GM23338 (cell line): ENCODE measurements at regions not wholly inside any gene's neighbourhood (a gene's known extent, or its start where the extent isn't known, plus 50 kb on each side); places are given as distances from the start of the nearest gene placed in this dataset.

Source experiments
- ATAC-seq: fragments of 200-7000 bp; cut with Tn5 transposase; 3 replicates; pipeline ENCODE4 v1.9.1; 2020
- DNase-seq: peaks from one replicate; pipeline ENCODE4 v3.0.0-alpha.2; 2015; ENCODE audit warnings: low spot score
- H2AFZ ChIP-seq: fragments of 200-600 bp; sonication (generic); 2 replicates; pipeline ENCODE4 v1.8.0; 2016; ENCODE audit warnings: antibody characterized with exemption, mild to moderate bottlenecking, moderate library complexity
- H3F3A ChIP-seq: fragments of 200-600 bp; sonication (generic); replicated peaks from 2 replicates; pipeline ENCODE4 v1.8.0; 2017; ENCODE audit warnings: antibody characterized with exemption, mixed run types, low read depth
- H3K27ac ChIP-seq: fragments of 200-600 bp; sonication (generic); 2 replicates; pipeline ENCODE4 v1.6.1; 2016; ENCODE audit warnings: low read depth
- H3K27me3 ChIP-seq: fragments of 200-600 bp; sonication (generic); 2 replicates; pipeline ENCODE4 v1.8.0; 2016; ENCODE audit warnings: mild to moderate bottlenecking, mixed run types, moderate library complexity; ENCODE audit not compliant: insufficient read depth
- H3K36me3 ChIP-seq: fragments of 200-600 bp; sonication (generic); 2 replicates; pipeline ENCODE4 v1.8.0; 2016; ENCODE audit warnings: mild to moderate bottlenecking; ENCODE audit not compliant: insufficient read depth
- H3K4me1 ChIP-seq: fragments of 200-600 bp; sonication (generic); 2 replicates; pipeline ENCODE4 v1.8.0; 2016; ENCODE audit warnings: mild to moderate bottlenecking, moderate library complexity; ENCODE audit not compliant: insufficient read depth
- H3K4me2 ChIP-seq: fragments of 200-600 bp; sonication (generic); 2 replicates; pipeline ENCODE4 v1.7.1; 2017; ENCODE audit warnings: mixed run types
- H3K4me3 ChIP-seq: fragments of 200-600 bp; sonication (generic); 2 replicates; pipeline ENCODE4 v1.6.1; 2016; ENCODE audit warnings: mixed run types
- H3K79me2 ChIP-seq: fragments of 200-600 bp; sonication (generic); replicated peaks from 2 replicates; pipeline ENCODE4 v1.8.0; 2017; ENCODE audit warnings: mild to moderate bottlenecking; ENCODE audit not compliant: insufficient read depth
- H3K9me2 ChIP-seq: fragments of 200-600 bp; sonication (generic); 2 replicates; pipeline ENCODE4 v1.8.0; 2017; ENCODE audit not compliant: insufficient read depth
- H4K20me1 ChIP-seq: fragments of 200-600 bp; sonication (generic); replicated peaks from 2 replicates; pipeline ENCODE4 v1.8.0; 2017; ENCODE audit warnings: mild to moderate bottlenecking; ENCODE audit not compliant: insufficient read depth
- H3K27ac Mint-ChIP-seq: 2 replicates; pipeline ENCODE4 v1.8.0; 2020; ENCODE audit warnings: inconsistent platforms, mild to moderate bottlenecking, moderate library complexity, mixed read lengths
- H3K27me3 Mint-ChIP-seq: 3 replicates; pipeline ENCODE4 v1.8.0; 2022; ENCODE audit warnings: low read depth, mild to moderate bottlenecking, moderate library complexity, mixed read lengths, inconsistent platforms; ENCODE audit not compliant: insufficient read depth, poor library complexity
- H3K36me3 Mint-ChIP-seq: 3 replicates; pipeline ENCODE4 v1.8.0; 2021; ENCODE audit warnings: low read depth, mild to moderate bottlenecking, inconsistent platforms, moderate library complexity, mixed read lengths
- H3K4me1 Mint-ChIP-seq: 3 replicates; pipeline ENCODE4 v1.8.0; 2020; ENCODE audit warnings: mild to moderate bottlenecking, inconsistent platforms, mixed read lengths
- H3K4me3 Mint-ChIP-seq: 3 replicates; pipeline ENCODE4 v1.8.0; 2021; ENCODE audit warnings: moderate library complexity, mild to moderate bottlenecking, inconsistent platforms, mixed read lengths
- H3K9me3 Mint-ChIP-seq: 3 replicates; pipeline ENCODE4 v1.8.0; 2020; ENCODE audit warnings: moderate library complexity, mild to moderate bottlenecking, inconsistent platforms, mixed read lengths
- CREB1 ChIP-seq: fragments of 250-450 bp; sonication (Bioruptor Pico); IDR thresholded peaks from 2 replicates; pipeline ENCODE4 v1.5.0; 2020; ENCODE audit warnings: low read depth, mild to moderate bottlenecking, moderate library complexity
- JUNB ChIP-seq: IDR thresholded peaks from one replicate; pipeline ENCODE4 v1.6.1; 2016; ENCODE audit warnings: antibody characterized with exemption; ENCODE audit not compliant: unreplicated experiment
- REST ChIP-seq: IDR thresholded peaks from one replicate; pipeline ENCODE4 v1.6.1; 2018; ENCODE audit warnings: antibody characterized with exemption; ENCODE audit not compliant: unreplicated experiment
- STAT1 ChIP-seq: IDR thresholded peaks from one replicate; pipeline ENCODE4 v1.6.1; 2016; ENCODE audit warnings: antibody characterized with exemption; ENCODE audit not compliant: unreplicated experiment
- ZNF114 ChIP-seq: fragments of 250-450 bp; sonication (Bioruptor Pico); IDR thresholded peaks from 2 replicates; pipeline ENCODE4 v1.5.0; 2020; ENCODE audit warnings: mild to moderate bottlenecking, moderate library complexity
- ZNF462 ChIP-seq: fragments of 250-450 bp; sonication (Bioruptor Pico); IDR thresholded peaks from 2 replicates; pipeline ENCODE4 v1.5.0; 2020; ENCODE audit warnings: mild to moderate bottlenecking, moderate library complexity

DNA sequence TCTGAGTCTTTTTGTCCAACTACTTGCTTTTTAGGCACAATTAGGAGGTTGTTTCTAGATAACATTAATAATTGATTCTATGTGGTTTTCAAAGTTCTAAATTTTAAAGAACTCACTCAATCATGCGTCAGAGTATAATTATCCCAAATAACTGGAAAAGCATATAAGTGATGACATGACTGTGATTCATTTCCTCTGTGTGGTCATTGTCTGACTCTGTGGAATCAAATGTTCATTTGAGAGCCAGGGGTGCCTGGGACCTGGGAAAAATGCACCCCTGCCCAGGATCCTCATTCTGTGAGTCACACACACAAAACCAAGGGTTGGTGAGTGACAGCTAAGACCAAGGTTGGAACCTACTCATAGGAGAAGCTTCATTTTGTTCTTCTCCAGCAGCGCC, 127.1 kb upstream of the MLIP start (continued):
- TF ChIP-seq ZNF462 (CRISPR knock-in tag) (no peak), JUNB (no peak), STAT1 (no peak)

GRCh38 chr6:53984581-53984980, 126.7 kb upstream of the MLIP start:
- no peak overlapping the region for H3K4me2 ChIP-seq
- H3K9me3 Mint-ChIP-seq = no peaks in the 10 kb centered on the region
- H3K9me2 ChIP-seq = peaks cover 3% of the 10 kb centered on the region; the same call in 1 of the 2 replicates
- no peak overlapping the region for H3K27ac ChIP-seq
- no peaks in the 10 kb centered on the region; the same call in 1 of the 2 replicates for H4K20me1 ChIP-seq
- no peak overlapping the region for H3K27ac Mint-ChIP-seq
- no peak for DNase-seq
- peaks cover 11% of the 10 kb centered on the region for H3K4me1 Mint-ChIP-seq
- H3K27me3 ChIP-seq = no peaks in the 10 kb centered on the region
- no peak for ATAC-seq
- H3K36me3 Mint-ChIP-seq = no peaks in the 10 kb centered on the region
- TF ChIP-seq STAT1 = no peak
- TF ChIP-seq CREB1 = no peak
- no peak for TF ChIP-seq REST
- TF ChIP-seq ZNF114 (CRISPR knock-in tag) = no peak
- no peak for TF ChIP-seq ZNF462 (CRISPR knock-in tag)
- H3K4me1 ChIP-seq = peaks cover 7% of the 10 kb centered on the region
- no peak overlapping the region for H3K4me3 ChIP-seq
- H3K79me2 ChIP-seq = no peaks in the 10 kb centered on the region
- no peaks in the 10 kb centered on the region for H3F3A ChIP-seq
- H3K27me3 Mint-ChIP-seq = peaks cover 4% of the 10 kb centered on the region
- no peak overlapping the region for H3K4me3 Mint-ChIP-seq
- H2AFZ ChIP-seq = no peak overlapping the region
- no peaks in the 10 kb centered on the region for H3K36me3 ChIP-seq
